ENCODE measurements at regions not wholly inside any gene's neighbourhood (a gene's known extent, or its start where the extent isn't known, plus 50 kb on each side); places are given as distances from the start of the nearest gene placed in this dataset.
"Not testable (repeated sequence)": the region's sequence is repeated elsewhere in the genome, so short reads cannot be mapped to it uniquely, and the experiment has no call there.

DNA sequence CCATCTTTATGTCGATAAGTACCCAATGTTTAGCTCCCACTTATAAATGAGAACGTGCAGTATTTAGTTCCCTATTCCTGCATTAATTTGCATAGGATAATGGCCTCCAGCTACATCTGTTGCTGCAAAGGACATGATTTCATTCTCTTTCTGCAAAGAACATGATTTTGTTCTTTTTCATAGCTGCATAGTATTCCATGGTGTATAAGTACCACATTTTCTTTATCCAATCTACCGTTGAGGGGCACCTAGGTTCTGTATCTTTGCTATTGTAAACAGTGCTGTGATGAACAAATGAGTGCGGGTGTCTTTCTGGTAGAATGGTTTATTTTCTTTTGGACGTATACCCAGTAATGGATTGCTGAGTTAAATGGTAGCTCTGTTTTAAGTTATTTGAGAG, 63.0 kb downstream of the HLX start:
- no peak for DNase-seq

DNA sequence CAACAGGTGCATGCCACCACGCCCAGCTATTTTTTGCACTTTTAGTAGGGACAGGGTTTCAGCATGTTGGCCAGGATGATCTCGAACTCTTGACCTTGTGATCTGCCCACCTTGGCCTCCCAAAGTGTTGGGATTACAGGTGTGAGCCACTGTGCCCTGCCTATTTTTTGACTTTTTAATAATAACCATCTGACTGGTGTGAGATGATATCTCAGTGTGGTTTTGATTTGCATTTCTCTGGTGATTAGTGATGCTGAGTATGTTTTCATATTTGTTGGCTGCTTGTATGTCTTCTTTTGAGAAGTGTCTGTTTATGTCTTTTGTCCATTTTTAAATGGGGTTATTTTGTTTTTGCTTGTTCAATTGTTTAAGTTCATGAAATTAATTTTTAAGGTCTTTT, 63.7 kb downstream of the HLX start:
- DNase-seq, result not testable (repeated sequence)

DNA sequence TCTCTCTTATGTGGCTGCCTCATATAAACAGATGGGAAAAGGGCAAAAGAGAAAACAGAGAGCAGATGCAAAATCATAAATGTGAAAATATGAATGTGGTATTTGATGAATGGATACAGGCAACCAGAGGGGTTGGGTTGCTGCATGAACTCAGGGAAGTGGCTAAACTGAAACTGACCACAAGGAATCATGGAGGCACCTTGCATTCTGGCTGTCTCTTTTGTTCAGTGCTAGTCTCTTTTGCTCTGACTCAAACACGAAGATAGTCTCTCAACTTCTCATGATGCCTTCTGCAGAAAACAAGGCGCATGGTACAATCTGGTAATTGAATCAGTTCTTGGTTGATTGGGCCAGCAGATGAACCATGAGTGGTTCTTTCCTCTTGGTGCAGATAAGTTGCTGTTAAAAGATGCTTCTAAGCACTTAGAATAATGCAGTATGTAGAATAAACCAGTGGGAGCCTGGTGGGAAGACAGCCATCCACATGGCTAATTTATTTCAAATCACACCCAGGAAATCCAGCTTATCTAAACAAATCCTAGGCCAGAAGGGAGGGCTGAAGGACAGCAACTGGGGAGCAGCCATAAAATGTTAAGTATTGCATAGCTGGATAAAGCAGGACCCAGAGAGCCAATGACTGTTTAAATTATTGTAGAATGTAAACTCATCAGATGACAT, 64.2 kb downstream of the HLX start:
- peak; percentile 50 for DNase-seq

DNA sequence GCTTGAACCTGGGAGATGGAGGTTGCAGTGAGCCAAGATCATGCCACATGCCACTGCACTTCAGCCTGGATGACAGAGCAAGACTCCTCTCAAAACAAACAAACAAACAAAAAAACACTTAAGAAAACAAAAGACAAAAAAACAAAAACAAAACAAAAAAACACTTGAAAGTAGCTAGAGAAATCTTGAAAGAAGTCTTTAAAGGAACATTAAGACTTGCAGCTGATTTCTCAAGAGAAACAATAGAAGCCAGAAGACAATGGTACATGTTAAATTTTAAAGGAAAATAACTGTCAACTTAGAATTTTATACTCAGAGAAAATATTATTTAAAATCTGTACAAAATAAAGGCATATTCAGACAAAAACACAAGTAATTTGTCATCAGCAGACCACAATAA, 71.3 kb downstream of the HLX start:
- DNase-seq, result no peak

DNA sequence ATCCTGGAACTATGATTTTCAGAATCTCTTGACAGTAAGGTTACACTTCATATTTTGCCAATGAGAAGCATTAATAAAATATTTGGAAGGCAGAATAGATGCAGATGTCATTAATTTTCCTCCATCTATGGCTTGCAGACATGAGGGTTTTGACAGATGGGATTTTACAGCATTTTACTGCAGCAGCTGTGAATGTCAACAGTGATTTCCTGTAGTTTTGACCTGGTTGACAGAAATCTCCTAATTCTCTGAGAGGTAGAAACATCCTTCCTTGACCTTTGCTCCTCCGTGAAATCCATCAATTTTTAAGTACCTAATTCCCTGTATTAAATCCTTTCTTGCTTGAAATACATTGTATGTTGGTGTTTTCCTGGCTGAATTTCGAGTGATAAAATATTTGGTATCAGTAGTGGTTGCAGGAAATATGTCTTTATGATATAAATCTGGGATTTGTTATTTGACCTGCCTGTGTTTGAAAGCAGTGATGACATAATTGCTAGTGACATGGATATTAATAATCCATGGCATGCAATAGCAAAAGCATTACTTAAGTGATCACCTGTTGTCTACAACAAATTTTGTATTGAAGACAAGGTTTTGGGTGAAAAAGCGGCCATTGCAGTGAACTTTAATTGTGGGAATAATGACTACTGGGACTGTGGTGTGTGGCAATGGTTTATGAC, 73.9 kb downstream of the HLX start:
- peak; percentile 5 for DNase-seq

DNA sequence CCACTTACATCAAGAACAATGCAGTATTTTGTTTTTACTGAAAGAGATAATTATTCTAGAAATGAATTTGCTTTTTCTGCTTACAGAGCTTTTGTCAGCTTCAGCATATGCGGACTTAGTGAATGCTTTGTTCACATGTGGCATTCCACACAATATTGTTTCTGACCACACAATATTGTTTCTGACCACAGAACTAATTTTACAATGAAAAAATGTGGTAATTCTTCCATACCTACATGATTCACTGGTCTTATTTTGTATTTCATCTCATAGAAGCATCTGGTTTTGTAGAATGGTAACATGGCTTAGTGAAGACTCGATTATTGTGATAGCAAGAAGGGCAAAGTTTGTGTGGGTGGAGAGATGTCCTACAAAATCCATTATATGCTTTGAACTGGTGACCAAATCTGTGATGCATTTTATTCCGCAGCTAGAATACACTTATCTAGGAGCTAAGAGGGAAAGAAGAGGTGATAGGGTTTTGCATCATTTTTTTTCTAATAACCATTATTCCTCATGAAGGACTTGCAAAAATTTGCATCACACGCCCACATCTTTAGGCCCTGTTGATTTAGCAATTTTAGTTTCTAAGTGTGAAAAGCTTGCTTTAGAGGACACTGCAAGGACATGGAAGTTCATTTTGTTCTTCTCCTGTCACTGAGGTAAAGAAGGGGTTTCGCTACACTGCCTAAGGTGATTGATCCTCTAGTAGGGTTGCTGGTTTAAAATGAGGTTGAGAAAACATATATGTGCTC, 75.3 kb downstream of the HLX start:
- DNase-seq, result no peak

DNA sequence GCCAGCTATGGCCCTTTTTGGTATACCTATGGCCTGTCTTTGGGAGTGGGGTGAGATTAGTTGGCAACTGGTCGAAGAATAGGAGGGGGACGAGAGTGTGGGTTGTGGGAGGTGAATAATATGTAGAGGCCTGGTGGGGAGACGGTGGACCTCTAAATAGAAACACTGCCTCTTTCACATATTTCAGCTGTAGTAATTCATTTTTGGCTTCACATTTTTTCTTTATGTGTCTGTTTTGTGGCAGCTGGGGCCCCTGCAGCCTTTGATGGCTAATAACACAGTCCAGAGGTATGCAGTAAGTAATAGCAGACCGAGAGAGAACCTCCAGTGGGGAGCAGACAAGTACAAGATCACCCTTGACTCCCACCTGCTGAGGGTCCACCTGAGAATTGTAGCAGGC, 75.9 kb downstream of the HLX start:
- DNase-seq, result no peak

DNA sequence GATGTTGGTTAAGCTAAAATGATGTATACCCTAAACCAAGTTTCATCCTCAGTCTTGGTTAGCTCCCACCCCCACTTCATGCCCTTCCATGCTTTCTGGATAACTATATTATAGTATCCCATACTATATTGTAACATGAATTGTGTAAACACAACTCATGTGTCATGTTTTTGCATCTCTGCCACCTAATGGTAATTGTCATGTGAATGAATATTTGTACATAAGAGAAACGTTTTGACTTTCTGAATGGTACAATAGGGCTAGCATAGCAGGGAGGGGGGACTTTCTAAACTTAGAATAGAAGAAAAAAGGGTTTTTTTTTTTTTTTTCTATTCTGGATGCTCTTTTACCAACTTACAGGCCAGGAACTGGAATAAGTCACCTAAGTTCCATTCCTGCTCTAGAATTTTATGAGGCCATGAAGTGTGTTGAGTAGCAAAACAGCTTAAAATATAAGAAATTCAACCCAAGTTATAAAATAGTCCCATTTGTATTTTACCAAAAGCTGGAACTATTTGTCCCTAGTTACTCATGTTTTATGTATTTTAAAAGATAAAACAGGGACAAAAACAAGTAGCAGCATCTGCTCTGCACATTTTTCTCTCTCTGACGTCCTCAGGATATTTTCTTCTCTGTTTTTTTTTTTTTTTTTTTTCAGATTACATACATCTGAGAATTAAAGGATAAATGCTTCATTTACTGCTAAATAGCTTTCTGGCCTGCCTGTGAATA, 77.4 kb downstream of the HLX start:
- DNase-seq, result no peak

DNA sequence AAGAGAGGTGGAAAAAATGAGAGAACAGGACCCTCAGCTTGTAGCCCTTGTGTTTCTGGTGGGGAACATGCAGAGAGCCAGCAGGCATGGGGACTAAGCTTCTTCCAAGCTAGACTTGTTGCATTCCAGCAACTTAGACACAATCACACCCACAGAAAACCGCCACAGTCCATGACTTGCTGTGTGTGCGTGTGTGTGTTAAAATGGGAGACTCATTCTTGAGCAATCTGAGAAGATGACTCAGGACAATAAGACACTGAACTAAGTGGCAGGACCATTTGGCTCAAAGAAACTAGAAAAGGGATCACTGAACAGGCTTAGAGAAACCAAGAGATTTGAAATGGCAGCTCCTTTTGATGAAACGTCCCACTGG, 78.0 kb downstream of the HLX start:
- no peak for DNase-seq

DNA sequence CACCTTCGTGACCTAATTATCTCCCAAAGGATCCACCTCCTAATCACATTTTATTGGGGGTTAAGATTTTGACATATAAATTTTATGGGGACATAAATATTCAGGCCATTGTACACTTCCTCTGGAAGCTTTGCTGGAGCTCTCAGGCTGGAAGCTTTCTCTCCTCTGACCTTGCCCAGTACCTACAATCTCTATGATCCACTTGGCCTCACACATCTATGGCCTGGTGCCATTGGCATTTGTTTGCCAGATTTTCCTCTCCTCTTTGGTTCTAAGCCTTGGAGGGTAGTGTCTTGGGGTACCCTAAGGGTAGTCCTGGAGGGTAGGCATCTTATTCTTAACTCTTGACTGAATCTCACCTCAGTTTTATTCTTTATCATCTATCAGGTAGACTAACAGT, 79.0 kb downstream of the HLX start:
- no peak for DNase-seq

DNA sequence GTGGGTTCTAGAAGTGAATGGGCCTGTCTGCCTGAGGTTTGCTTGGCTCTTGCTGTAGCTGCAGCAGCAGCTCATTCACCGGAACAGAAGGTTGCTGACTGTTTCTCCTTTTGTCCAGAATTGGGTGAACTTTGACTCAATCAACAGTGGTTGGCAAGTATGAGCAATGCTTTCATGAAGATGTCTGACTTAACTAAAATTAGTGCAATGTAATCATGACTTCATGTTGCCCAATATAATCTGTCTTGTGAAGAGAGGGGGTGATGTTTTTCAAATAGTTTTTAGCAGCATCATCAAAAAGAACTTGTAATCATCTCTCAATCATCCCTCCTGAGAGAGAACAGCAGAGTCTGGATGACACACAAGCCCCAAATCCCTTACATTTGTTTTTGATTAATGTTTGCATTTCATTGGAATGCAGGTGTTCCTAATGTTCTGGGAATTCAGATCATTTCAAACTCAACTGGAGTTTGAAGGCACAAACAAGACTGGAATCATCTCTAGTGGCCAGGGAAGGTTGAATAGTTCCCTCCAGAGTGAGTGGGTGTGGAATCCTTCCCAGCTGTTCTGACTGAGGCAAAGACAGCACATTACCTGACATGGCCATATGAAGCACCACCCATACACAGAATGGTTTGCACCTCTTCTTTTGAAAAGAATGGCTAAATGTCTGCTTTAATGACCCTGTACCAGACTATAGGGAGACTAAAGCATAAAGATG, 82.9 kb downstream of the HLX start:
- no peak for DNase-seq

DNA sequence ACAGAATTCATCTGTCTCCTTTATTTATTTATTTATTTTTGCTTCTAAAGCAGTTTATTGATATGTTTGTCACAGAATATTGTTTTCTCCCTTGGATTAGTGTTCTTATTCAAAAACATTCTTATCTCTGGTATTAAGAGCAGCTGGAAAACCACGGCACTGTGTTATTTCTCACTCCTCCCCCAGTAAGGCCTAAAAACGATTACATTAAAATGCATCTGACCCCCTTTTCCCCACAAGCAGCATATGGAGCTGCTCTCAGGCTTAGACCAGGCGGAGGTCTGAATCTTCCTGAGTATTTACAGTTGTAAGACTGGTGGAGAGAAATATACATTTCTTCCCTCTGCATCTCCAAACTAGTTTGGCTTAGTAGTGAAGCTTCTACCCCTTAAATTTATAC, 86.8 kb downstream of the HLX start:
- DNase-seq, result no peak

DNA sequence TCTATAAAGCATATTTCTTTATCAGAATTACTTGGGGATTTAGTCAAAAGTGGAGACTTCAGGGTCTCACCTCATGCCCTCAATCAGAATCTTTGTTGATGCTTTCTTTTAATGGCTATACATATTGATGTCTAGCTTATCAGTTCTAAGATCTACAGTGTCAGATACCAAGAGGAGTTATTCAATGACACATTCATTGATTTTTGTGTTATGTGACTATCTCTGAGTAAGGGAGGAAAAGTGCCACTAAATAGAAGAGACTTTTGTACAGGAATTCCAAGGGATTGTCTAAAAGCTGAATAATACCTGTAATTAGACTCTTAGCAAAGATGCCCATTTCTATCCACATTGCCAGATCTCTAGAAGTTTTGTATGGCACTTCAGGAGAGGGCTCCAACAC, 87.2 kb downstream of the HLX start:
- DNase-seq, result no peak

DNA sequence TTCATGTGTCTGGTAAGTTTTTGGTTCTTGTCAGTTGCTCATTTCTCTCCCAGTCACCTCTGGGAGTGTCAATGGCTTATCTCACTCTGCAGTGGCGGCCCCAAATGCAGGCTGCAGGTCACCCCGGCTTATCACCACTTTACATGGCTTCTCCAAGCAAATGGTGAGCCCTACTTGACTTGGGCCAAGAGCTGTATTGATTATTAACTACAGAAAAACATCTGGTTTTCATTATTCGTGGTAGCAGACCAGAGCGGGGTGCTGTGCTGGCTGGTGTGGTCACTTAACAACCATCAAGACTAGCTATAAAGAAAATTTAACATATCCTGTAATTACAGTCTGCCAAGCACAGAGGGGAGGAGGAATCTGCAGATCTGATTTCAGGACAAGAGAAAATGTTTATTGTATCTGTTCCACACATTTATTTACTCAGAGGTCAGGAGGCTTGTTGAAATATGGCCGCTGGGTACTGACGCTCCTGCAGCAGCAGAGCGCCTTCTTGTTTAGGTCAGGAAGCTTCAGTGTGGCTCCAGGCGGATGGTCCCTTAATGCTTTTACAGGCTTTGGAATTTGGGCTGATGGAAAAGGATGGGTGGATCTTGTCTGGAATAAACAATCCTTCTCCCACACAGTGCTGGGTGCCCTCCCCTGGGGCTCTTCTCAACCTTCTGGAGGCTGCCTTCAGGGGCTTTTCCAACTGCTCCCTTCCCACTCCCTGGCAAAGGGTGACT, 87.8 kb downstream of the HLX start:
- no peak for DNase-seq

DNA sequence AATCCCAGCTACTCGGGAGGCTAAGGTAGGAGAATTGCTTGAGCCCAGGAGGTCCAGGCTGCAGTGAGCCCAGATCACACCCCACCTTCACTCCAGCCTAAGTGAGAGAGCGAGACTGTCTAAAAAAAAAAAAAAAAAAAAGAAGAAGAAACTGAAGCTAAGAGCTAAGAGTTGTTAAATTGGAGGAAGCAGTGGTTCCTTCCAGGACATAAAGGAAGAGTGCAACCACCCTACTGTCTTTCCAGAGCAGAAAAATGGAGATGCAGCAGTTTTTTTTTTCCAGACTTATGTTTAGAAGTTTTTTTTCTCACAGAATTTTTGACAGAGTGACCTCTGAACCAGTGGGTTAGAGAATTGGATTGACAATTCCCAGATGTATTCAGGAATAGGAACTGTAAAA, 88.7 kb downstream of the HLX start:
- no peak for DNase-seq

DNA sequence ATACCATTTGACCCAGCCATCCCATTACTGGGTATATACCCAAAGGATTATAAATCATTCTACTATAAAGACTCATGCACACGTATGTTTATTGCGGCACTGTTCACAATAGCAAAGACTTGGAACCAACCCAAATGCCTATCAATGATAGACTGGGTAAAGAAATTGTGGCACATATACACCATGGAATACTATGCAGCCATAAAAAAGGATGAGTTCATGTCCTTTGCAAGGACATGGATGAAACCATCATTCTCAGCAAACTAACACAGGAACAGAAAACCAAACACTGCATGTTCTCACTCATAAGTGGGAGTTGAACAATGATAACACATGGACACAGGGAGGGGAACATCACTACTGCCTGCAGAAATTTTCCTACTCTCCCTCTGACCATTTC, 90.0 kb downstream of the HLX start:
- not testable (repeated sequence) for DNase-seq

DNA sequence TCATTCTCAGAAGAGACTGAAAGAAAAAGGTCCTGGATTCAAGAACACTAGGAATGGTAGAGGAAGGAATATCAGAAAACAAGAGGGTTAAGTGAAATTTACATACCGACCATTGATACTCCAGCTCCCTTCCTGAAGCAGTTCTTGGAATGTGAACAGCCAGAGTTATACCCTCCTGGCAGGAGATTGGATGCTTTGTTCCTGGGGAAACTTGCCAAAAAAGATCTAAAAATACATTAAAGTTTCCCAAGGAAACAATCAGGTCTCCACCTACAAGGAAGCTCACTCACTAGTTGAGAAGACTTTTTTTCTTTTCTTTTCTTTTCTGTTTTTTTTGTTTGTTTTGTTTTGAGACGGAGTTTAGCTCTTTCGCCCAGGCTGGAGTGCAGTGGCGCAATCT, 91.1 kb downstream of the HLX start:
- no peak for DNase-seq

DNA sequence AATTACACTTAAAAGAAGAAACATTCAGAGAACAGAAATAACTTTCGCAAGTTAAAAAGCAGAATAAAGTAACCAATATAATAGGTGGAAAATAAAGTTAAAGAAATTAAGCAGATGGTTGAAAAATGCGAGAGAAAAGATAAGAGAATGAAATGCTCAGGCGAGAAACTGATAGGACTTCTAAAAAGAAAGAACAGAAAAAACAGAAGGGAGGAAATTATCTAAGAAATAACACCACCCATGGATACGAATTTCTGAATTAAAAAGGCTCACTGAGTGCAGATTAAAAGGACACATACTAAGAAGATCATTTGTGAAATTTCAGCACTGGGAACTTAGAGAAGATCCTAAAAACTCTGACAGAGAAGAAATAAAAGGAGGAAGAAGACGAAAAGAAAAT, 92.0 kb downstream of the HLX start:
- DNase-seq, result no peak

DNA sequence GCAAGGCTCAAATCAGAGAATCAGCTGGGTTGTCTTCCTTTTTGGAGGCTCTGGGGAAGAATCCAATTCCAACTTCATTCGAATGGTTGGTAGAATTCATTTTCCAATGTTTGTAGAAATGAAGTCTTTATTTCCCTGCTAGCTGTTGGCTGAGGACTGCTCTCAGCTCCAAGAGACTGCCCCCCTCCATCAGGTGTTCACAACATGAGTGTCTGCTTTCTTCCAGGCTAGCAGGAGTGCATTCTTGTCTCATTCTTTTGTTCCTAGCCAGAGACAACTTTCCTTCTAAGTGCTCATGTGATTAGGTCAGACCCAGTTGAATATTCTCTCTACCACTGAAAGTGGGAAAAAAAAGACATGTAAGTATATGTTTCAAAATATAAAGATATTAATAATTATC, 95.2 kb downstream of the HLX start:
- DNase-seq, result no peak

DNA sequence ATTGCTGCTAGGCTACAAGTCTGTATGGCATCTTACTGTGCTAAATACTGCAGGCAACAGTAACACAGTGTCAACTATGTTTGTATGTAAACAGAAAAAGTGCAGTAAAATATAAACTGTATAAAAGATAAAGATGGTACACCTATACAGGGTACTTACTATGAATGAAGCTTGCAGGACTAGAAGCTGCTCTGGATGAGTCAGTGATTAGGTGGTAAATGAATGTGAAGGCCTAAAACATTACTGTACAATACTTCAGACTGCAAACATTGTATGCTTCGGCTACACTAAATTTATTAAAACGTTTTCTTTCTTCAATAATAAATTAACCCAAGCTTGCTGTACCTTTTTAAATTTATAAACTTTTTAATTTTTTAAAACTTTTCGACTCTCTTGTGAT, 97.1 kb downstream of the HLX start:
- DNase-seq, result no peak

DNA sequence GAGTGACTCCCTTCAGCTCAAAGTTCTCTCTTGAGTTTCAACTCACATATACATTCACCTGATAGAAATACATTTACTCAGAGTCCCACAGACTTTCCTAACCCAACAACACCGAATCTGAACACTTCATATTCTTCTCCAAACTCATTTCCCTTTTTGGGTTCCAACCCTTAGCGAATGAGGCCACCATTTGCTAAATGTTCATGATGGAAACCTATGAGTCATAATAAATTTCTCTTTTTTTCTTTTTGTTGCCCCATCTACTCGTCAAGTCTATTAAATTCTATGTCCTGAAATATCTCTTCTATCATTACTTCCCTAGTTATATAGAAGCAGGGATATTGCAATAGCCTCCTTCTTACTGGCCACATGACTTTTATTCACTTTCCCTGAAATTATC, 100.1 kb downstream of the HLX start:
- DNase-seq, result no peak

DNA sequence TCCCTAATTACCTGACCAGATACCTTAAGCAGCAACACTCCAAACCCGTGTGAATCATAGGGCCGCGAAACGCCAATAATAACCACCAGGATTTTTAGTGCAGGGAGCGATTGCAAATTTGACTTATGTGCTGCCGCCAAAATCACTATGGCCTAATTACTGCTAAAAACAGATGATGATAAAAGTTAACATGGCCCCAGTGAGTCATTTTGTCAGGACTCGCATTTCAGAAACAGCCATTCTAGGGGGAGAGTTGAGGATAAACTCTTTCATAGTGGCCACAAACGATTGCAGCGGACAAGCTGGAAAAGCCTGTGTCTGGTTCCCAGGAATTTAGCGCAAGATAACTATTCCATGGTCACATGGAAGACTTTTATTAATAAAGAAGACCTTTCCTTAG, 103.4 kb downstream of the HLX start:
- DNase-seq, result no peak

Measured in SHP77 treated with DMSO at 0.1 percent for 48 hours (cell line).